SK-N-MC (cell line): ENCODE measurements at regions not wholly inside any gene's neighbourhood (a gene's known extent, or its start where the extent isn't known, plus 50 kb on each side); places are given as distances from the start of the nearest gene placed in this dataset.

Source experiments
- EZH2 ChIP-seq: fragments of 200-600 bp; sonication (generic); IDR thresholded peaks from one replicate; pipeline ENCODE4 v1.6.1; 2017; ENCODE audit warnings: antibody characterized with exemption
- FOXP2 ChIP-seq: optimal IDR thresholded peaks from 2 replicates; pipeline ENCODE3; 2011; ENCODE audit warnings: mild to moderate bottlenecking, moderate library complexity; ENCODE audit not compliant: insufficient read depth; ENCODE audit errors: extremely low read length, control extremely low read depth
- POLR2AphosphoS5 ChIP-seq: IDR thresholded peaks from 2 replicates; pipeline ENCODE4 v1.6.1; 2012; ENCODE audit warnings: mild to moderate bottlenecking, low read depth, low read length, borderline replicate concordance

GRCh38 chr15:56816781-56817180 lies 83.5 kb upstream of the ZNF280D start:
- TF ChIP-seq EZH2, result no peak
- TF ChIP-seq POLR2AphosphoS5, result no peak
- TF ChIP-seq FOXP2, result no peak
